Body of pancreas (tissue), 4 donors: ENCODE measurements at regions not wholly inside any gene's neighbourhood (a gene's known extent, or its start where the extent isn't known, plus 50 kb on each side); places are given as distances from the start of the nearest gene placed in this dataset.

Experiments
- POLR2A ChIP-seq, 3 donors: fragments of 450-650 bp; IDR thresholded peaks; one replicate each; pipeline ENCODE4 v1.6.1; 2016; ENCODE audit warnings: antibody characterized with exemption in 3 of 3, mild to moderate bottlenecking in 2 of 3
- TF ChIP-seq, protein P1 (sequence below), 7 experiments: fragments of 450-650 bp in 4 of 7; fragments of 200-600 bp in 3 of 7; sonication (generic) in 3 of 7; IDR thresholded peaks; one replicate each; pipeline ENCODE4 v1.5.1; 2016 to 2019; ENCODE audit warnings: antibody characterized with exemption in 7 of 7

DNA sequence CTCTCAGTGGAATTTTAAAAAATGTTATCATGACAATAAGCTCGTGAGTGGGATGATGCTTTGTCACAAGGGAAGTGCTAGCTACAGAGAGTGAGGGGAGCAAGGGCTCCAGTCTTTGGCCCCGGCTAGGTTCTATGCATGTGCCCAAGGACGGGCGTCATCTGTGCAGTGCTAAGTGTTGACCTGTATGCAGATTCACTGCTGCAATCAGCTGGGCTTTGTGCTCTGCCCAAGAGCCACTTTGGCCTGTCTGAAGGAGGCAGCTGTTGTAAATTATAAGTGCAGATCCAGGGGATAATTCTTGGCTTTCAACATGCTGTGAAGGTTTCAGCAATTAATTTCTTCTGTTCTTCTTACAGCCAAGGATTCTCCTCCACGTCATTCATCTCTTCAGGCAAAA lies 268.6 kb downstream of the PSAT1 start:
- TF ChIP-seq, protein P1, sequence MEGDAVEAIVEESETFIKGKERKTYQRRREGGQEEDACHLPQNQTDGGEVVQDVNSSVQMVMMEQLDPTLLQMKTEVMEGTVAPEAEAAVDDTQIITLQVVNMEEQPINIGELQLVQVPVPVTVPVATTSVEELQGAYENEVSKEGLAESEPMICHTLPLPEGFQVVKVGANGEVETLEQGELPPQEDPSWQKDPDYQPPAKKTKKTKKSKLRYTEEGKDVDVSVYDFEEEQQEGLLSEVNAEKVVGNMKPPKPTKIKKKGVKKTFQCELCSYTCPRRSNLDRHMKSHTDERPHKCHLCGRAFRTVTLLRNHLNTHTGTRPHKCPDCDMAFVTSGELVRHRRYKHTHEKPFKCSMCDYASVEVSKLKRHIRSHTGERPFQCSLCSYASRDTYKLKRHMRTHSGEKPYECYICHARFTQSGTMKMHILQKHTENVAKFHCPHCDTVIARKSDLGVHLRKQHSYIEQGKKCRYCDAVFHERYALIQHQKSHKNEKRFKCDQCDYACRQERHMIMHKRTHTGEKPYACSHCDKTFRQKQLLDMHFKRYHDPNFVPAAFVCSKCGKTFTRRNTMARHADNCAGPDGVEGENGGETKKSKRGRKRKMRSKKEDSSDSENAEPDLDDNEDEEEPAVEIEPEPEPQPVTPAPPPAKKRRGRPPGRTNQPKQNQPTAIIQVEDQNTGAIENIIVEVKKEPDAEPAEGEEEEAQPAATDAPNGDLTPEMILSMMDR (IDR thresholded peaks at IDR 0.05), result no peak
- TF ChIP-seq POLR2A (IDR thresholded peaks at IDR 0.05), result no peak
